ENCODE measurements at regions not wholly inside any gene's neighbourhood (a gene's known extent, or its start where the extent isn't known, plus 50 kb on each side); places are given as distances from the start of the nearest gene placed in this dataset.

- Histone ChIP-seq H3K9ac (ENCODE audit: insufficient read length, low read depth) (no peak overlapping the region), H3K4me1 (ENCODE audit: insufficient read depth, insufficient read length) (no peaks in the 10 kb centered on the region), H3K27me3 (ENCODE audit: insufficient read depth, insufficient read length) (no peaks in the 10 kb centered on the region), H3K36me3 (ENCODE audit: insufficient read depth, insufficient read length, low read length) (no peaks in the 10 kb centered on the region), H3K4me3 (ENCODE audit: insufficient read length, low read depth) (no peak overlapping the region), H3K9me3 (ENCODE audit: insufficient read depth, low read length) (no peaks in the 10 kb centered on the region)
- DNase-seq (ENCODE audit: low read depth, low spot score), result no peak
- TF ChIP-seq SUZ12 (IDR thresholded peaks at IDR 0.05; ENCODE audit: extremely low read depth, insufficient read depth, insufficient read length) (no peak), YY1 (IDR thresholded peaks at IDR 0.05; ENCODE audit: insufficient read depth, insufficient read length) (no peak), ZNF274 (IDR thresholded peaks at IDR 0.05; ENCODE audit: low read depth, low read length) (no peak)
Measured at GRCh38 chr1:4004635-4005430, 104.8 kb upstream of the C1orf174 start.

GRCh38 chr1:4005431-4005830 is 105.4 kb upstream of the C1orf174 start:
- H3K9me3 ChIP-seq (ENCODE audit: insufficient read depth, low read length), result no peaks in the 10 kb centered on the region
- H3K36me3 ChIP-seq (ENCODE audit: insufficient read depth, insufficient read length, low read length), result no peaks in the 10 kb centered on the region
- TF ChIP-seq SUZ12 (IDR thresholded peaks at IDR 0.05; ENCODE audit: extremely low read depth, insufficient read depth, insufficient read length), result no peak
- no peak for TF ChIP-seq ZNF274 (IDR thresholded peaks at IDR 0.05; ENCODE audit: low read depth, low read length)
- TF ChIP-seq YY1 (IDR thresholded peaks at IDR 0.05; ENCODE audit: insufficient read depth, insufficient read length), result no peak
- DNase-seq (ENCODE audit: low read depth, low spot score), result no peak
- H3K4me3 ChIP-seq (ENCODE audit: insufficient read length, low read depth), result no peak overlapping the region
- no peaks in the 10 kb centered on the region for H3K27me3 ChIP-seq (ENCODE audit: insufficient read depth, insufficient read length)
- H3K4me1 ChIP-seq (ENCODE audit: insufficient read depth, insufficient read length), result no peaks in the 10 kb centered on the region
- no peak overlapping the region for H3K9ac ChIP-seq (ENCODE audit: insufficient read length, low read depth)

- no peak for TF ChIP-seq YY1 (IDR thresholded peaks at IDR 0.05; ENCODE audit: insufficient read depth, insufficient read length)
- TF ChIP-seq ZNF274 (IDR thresholded peaks at IDR 0.05; ENCODE audit: low read depth, low read length), result no peak
- no peak for TF ChIP-seq SUZ12 (IDR thresholded peaks at IDR 0.05; ENCODE audit: extremely low read depth, insufficient read depth, insufficient read length)
- no peaks in the 10 kb centered on the region for H3K27me3 ChIP-seq (ENCODE audit: insufficient read depth, insufficient read length)
- H3K36me3 ChIP-seq (ENCODE audit: insufficient read depth, insufficient read length, low read length), result no peaks in the 10 kb centered on the region
- no peaks in the 10 kb centered on the region for H3K4me1 ChIP-seq (ENCODE audit: insufficient read depth, insufficient read length)
- DNase-seq (ENCODE audit: low read depth, low spot score), result no peak
- H3K4me3 ChIP-seq (ENCODE audit: insufficient read length, low read depth), result no peak overlapping the region
- H3K9ac ChIP-seq (ENCODE audit: insufficient read length, low read depth), result no peak overlapping the region
- no peaks in the 10 kb centered on the region for H3K9me3 ChIP-seq (ENCODE audit: insufficient read depth, low read length)
Measured at GRCh38 chr1:4006676-4007374, 106.8 kb upstream of the C1orf174 start.

- no peaks in the 10 kb centered on the region for H3K9me3 ChIP-seq (ENCODE audit: insufficient read depth, low read length)
- H3K36me3 ChIP-seq (ENCODE audit: insufficient read depth, insufficient read length, low read length), result no peaks in the 10 kb centered on the region
- H3K9ac ChIP-seq (ENCODE audit: insufficient read length, low read depth), result no peak overlapping the region
- no peak overlapping the region for H3K4me3 ChIP-seq (ENCODE audit: insufficient read length, low read depth)
- no peaks in the 10 kb centered on the region for H3K4me1 ChIP-seq (ENCODE audit: insufficient read depth, insufficient read length)
- no peak for TF ChIP-seq ZNF274 (IDR thresholded peaks at IDR 0.05; ENCODE audit: low read depth, low read length)
- no peak for TF ChIP-seq YY1 (IDR thresholded peaks at IDR 0.05; ENCODE audit: insufficient read depth, insufficient read length)
- no peaks in the 10 kb centered on the region for H3K27me3 ChIP-seq (ENCODE audit: insufficient read depth, insufficient read length)
- DNase-seq (ENCODE audit: low read depth, low spot score), result no peak
Measured at GRCh38 chr1:4010284-4010683, 110.2 kb upstream of the C1orf174 start.

GRCh38 chr1:4010814-4011605 is 110.9 kb upstream of the C1orf174 start:
- H3K4me1 ChIP-seq (ENCODE audit: insufficient read depth, insufficient read length), result no peaks in the 10 kb centered on the region
- no peaks in the 10 kb centered on the region for H3K9me3 ChIP-seq (ENCODE audit: insufficient read depth, low read length)
- no peaks in the 10 kb centered on the region for H3K36me3 ChIP-seq (ENCODE audit: insufficient read depth, insufficient read length, low read length)
- H3K9ac ChIP-seq (ENCODE audit: insufficient read length, low read depth), result no peak overlapping the region
- H3K27me3 ChIP-seq (ENCODE audit: insufficient read depth, insufficient read length), result no peaks in the 10 kb centered on the region
- TF ChIP-seq SUZ12 (IDR thresholded peaks at IDR 0.05; ENCODE audit: extremely low read depth, insufficient read depth, insufficient read length), result no peak
- no peak for TF ChIP-seq YY1 (IDR thresholded peaks at IDR 0.05; ENCODE audit: insufficient read depth, insufficient read length)
- TF ChIP-seq ZNF274 (IDR thresholded peaks at IDR 0.05; ENCODE audit: low read depth, low read length), result no peak
- no peak for DNase-seq (ENCODE audit: low read depth, low spot score)
- H3K4me3 ChIP-seq (ENCODE audit: insufficient read length, low read depth), result no peak overlapping the region

- H3K27me3 ChIP-seq (ENCODE audit: insufficient read depth, insufficient read length), result no peaks in the 10 kb centered on the region
Measured at GRCh38 chr1:4016351-4017130, 116.5 kb upstream of the C1orf174 start.

More at GRCh38 chr1:4016351-4017130, 116.5 kb upstream of the C1orf174 start:
- Histone ChIP-seq H3K9ac (ENCODE audit: insufficient read length, low read depth) (no peak overlapping the region), H3K36me3 (ENCODE audit: insufficient read depth, insufficient read length, low read length) (no peaks in the 10 kb centered on the region), H3K4me3 (ENCODE audit: insufficient read length, low read depth) (no peak overlapping the region), H3K4me1 (ENCODE audit: insufficient read depth, insufficient read length) (no peaks in the 10 kb centered on the region), H3K9me3 (ENCODE audit: insufficient read depth, low read length) (no peaks in the 10 kb centered on the region)
- TF ChIP-seq ZNF274 (IDR thresholded peaks at IDR 0.05; ENCODE audit: low read depth, low read length) (no peak), YY1 (IDR thresholded peaks at IDR 0.05; ENCODE audit: insufficient read depth, insufficient read length) (no peak), SUZ12 (IDR thresholded peaks at IDR 0.05; ENCODE audit: extremely low read depth, insufficient read depth, insufficient read length) (no peak)
- no peak for DNase-seq (ENCODE audit: low read depth, low spot score)

All from NT2/D1 (cell line).